H1 (cell line): ENCODE measurements at regions not wholly inside any gene's neighbourhood (a gene's known extent, or its start where the extent isn't known, plus 50 kb on each side); places are given as distances from the start of the nearest gene placed in this dataset.

Source experiments
- CTCF ChIA-PET: fragments of 300-600 bp; sonication (Branson Sonifier 250); formaldehyde crosslinking; loops from one replicate; lab custom pipeline; 2021; ENCODE audit not compliant: partially characterized antibody; lab: Charles Lee
- POLR2A ChIA-PET: fragments of 300-600 bp; sonication (Branson Sonifier 250); formaldehyde crosslinking; loops from one replicate; lab custom pipeline; 2021; ENCODE audit warnings: inconsistent platforms; ENCODE audit not compliant: partially characterized antibody; lab: Charles Lee
- DNase-seq, 2 experiments: peaks; one replicate each; pipeline versions ENCODE4 v3.0.0 to v3.0.0-alpha.2; 2010 to 2022; ENCODE audit warnings: low spot score in 2 of 2, low read depth in 1 of 2, mixed read lengths in 1 of 2
- FAIRE-seq: peaks from 2 replicates; lab custom pipeline; 2011; peaks lifted over from hg19 to GRCh38; lab: Jason Lieb, UNC
- H2AFZ ChIP-seq: 2 replicates; pipeline ENCODE4 v1.8.1; 2012; ENCODE audit warnings: low read length, inconsistent platforms
- H2AK5ac ChIP-seq: 2 replicates; pipeline ENCODE4 v1.6.1; 2013; ENCODE audit warnings: low read depth, low read length
- H2BK120ac ChIP-seq: replicated peaks from 2 replicates; pipeline ENCODE3; 2013; ENCODE audit warnings: low read depth, low read length, inconsistent platforms
- H2BK12ac ChIP-seq: 2 replicates; pipeline ENCODE4 v1.6.1; 2013; ENCODE audit warnings: low read depth, low read length
- H2BK15ac ChIP-seq: 2 replicates; pipeline ENCODE4 v1.6.1; 2013; ENCODE audit warnings: low read length
- H2BK20ac ChIP-seq: 2 replicates; pipeline ENCODE4 v1.6.1; 2013; ENCODE audit warnings: low read length
- H2BK5ac ChIP-seq: 2 replicates; pipeline ENCODE4 v1.6.1; 2013; ENCODE audit warnings: low read depth, low read length
- H3K14ac ChIP-seq: 2 replicates; pipeline ENCODE4 v1.6.1; 2013; ENCODE audit warnings: inconsistent platforms; ENCODE audit not compliant: insufficient read length
- H3K18ac ChIP-seq: 2 replicates; pipeline ENCODE4 v1.6.1; 2013; ENCODE audit warnings: low read length; ENCODE audit errors: extremely low read depth
- H3K23ac ChIP-seq: 2 replicates; pipeline ENCODE4 v1.6.1; 2013; ENCODE audit warnings: inconsistent platforms; ENCODE audit not compliant: insufficient read length
- H3K23me2 ChIP-seq: 2 replicates; pipeline ENCODE4 v1.6.1; 2013; ENCODE audit warnings: low read depth, low read length
- H3K27ac ChIP-seq: 2 replicates; pipeline ENCODE4 v1.6.1; 2011; ENCODE audit warnings: low read depth, low read length, inconsistent platforms
- H3K27me3 ChIP-seq, 4 experiments: replicated peaks in 1 of 4; 1 replicate in 1 of 4; 2 replicates in 3 of 4; pipeline versions ENCODE4 v1.6.1 to v1.8.1; 2011 to 2013; ENCODE audit warnings: low read length in 3 of 4, mild to moderate bottlenecking in 3 of 4, inconsistent platforms in 2 of 4, mixed read lengths in 2 of 4, moderate library complexity in 1 of 4; ENCODE audit not compliant: control insufficient read depth in 3 of 4, insufficient read depth in 3 of 4; ENCODE audit errors: extremely low read depth in 1 of 4
- H3K36me3 ChIP-seq, 4 experiments: 2 replicates each; pipeline versions ENCODE4 v1.6.1 to v1.8.1; 2011 to 2013; ENCODE audit warnings: mild to moderate bottlenecking in 4 of 4, low read length in 3 of 4, moderate library complexity in 2 of 4, control low read depth in 1 of 4, inconsistent platforms in 1 of 4; ENCODE audit not compliant: insufficient read depth in 4 of 4, control insufficient read depth in 2 of 4
- H3K4ac ChIP-seq: replicated peaks from 2 replicates; pipeline ENCODE3; 2013; ENCODE audit warnings: low read length, low read depth, mixed read lengths, inconsistent platforms; ENCODE audit not compliant: insufficient read length
- H3K4me1 ChIP-seq, 4 experiments: replicated peaks in 1 of 4; 1 replicate in 1 of 4; 2 replicates in 3 of 4; pipeline versions ENCODE4 v1.6.1 to v1.8.1; 2011 to 2013; ENCODE audit warnings: low read length in 3 of 4, inconsistent platforms in 2 of 4, mixed read lengths in 1 of 4; ENCODE audit not compliant: insufficient read depth in 4 of 4, control insufficient read depth in 3 of 4
- H3K4me2 ChIP-seq, 2 experiments: 2 replicates each; pipeline versions ENCODE4 v1.6.1 to v1.8.1; 2011 to 2013; ENCODE audit warnings: low read depth in 2 of 2, low read length in 2 of 2, control low read depth in 1 of 2, inconsistent platforms in 1 of 2, mild to moderate bottlenecking in 1 of 2; ENCODE audit not compliant: insufficient read depth in 1 of 2
- H3K4me3 ChIP-seq, 4 experiments: fragments of 200-600, 300-600 bp in 1 of 4; sonication (generic), shearing (Covaris generic), sonication (Bioruptor Twin) in 1 of 4; 2 replicates each; pipeline versions ENCODE4 v1.5.1 to v1.8.1; 2011 to 2016; ENCODE audit warnings: low read length in 4 of 4, low read depth in 3 of 4, control low read depth in 2 of 4, inconsistent platforms in 2 of 4, mild to moderate bottlenecking in 2 of 4, mixed read lengths in 1 of 4, moderate library complexity in 1 of 4; ENCODE audit not compliant: insufficient read depth in 2 of 4; ENCODE audit errors: extremely low read depth in 1 of 4
- H3K56ac ChIP-seq: replicated peaks from 2 replicates; pipeline ENCODE3; 2013; ENCODE audit warnings: low read depth, mild to moderate bottlenecking, mixed read lengths, low read length, inconsistent platforms; ENCODE audit not compliant: insufficient read length
- H3K79me1 ChIP-seq: 2 replicates; pipeline ENCODE4 v1.6.1; 2013; ENCODE audit warnings: low read depth, low read length, control low read depth
- H3K79me2 ChIP-seq, 2 experiments: 2 replicates each; pipeline versions ENCODE4 v1.6.1 to v1.8.1; 2012 to 2013; ENCODE audit warnings: low read length in 2 of 2, mild to moderate bottlenecking in 2 of 2, inconsistent platforms in 1 of 2; ENCODE audit not compliant: insufficient read depth in 2 of 2, control insufficient read depth in 1 of 2
- H3K9ac ChIP-seq, 4 experiments: replicated peaks in 1 of 4; 1 replicate in 1 of 4; 2 replicates in 3 of 4; pipeline versions ENCODE4 v1.6.1 to v1.8.1; 2011 to 2013; ENCODE audit warnings: low read depth in 3 of 4, low read length in 3 of 4, control low read depth in 2 of 4, mild to moderate bottlenecking in 2 of 4, moderate library complexity in 2 of 4, inconsistent platforms in 1 of 4; ENCODE audit errors: extremely low read depth in 1 of 4
- H3K9me3 ChIP-seq, 2 experiments: 2 replicates each; pipeline versions ENCODE4 v1.6.1 to v1.8.1; 2012 to 2013; ENCODE audit warnings: mild to moderate bottlenecking in 2 of 2, moderate library complexity in 2 of 2, control low read depth in 1 of 2, inconsistent platforms in 1 of 2, low read depth in 1 of 2, low read length in 1 of 2, mixed read lengths in 1 of 2; ENCODE audit not compliant: insufficient read depth in 2 of 2
- H4K20me1 ChIP-seq, 2 experiments: replicated peaks in 1 of 2; 2 replicates each; pipeline versions ENCODE3 to v1.8.1; 2011 to 2013; ENCODE audit warnings: inconsistent platforms in 2 of 2, low read length in 2 of 2, mild to moderate bottlenecking in 1 of 2; ENCODE audit not compliant: insufficient read depth in 2 of 2, control insufficient read depth in 1 of 2
- H4K5ac ChIP-seq: 2 replicates; pipeline ENCODE4 v1.6.1; 2013; ENCODE audit warnings: low read length, low read depth, mixed read lengths, inconsistent platforms; ENCODE audit not compliant: insufficient read length
- H4K8ac ChIP-seq: 2 replicates; pipeline ENCODE4 v1.8.0; 2013; ENCODE audit warnings: mild to moderate bottlenecking, moderate library complexity, low read length, inconsistent platforms; ENCODE audit not compliant: insufficient read depth; ENCODE audit errors: extremely low read depth
- H4K91ac ChIP-seq: replicated peaks from 2 replicates; pipeline ENCODE3; 2013; ENCODE audit warnings: low read length, mixed read lengths, inconsistent platforms; ENCODE audit not compliant: insufficient read length
- CBX8 ChIP-seq: fragments of 300-800, 300-1000 bp; sonication (generic); IDR thresholded peaks from 2 replicates; pipeline ENCODE4 v1.7.1; 2016; ENCODE audit warnings: low read depth, low read length, borderline replicate concordance
- EP300 ChIP-seq, 2 experiments: IDR thresholded peaks; 1 replicate in 1 of 2; 2 replicates in 1 of 2; pipeline ENCODE4 v1.6.1; 2011 to 2012; ENCODE audit warnings: low read depth in 2 of 2, low read length in 2 of 2, mild to moderate bottlenecking in 2 of 2, borderline replicate concordance in 1 of 2, inconsistent platforms in 1 of 2, moderate library complexity in 1 of 2
- GABPA ChIP-seq: IDR thresholded peaks from 2 replicates; pipeline ENCODE4 v1.6.1; 2011; ENCODE audit warnings: mild to moderate bottlenecking, low read length, moderate library complexity, borderline replicate concordance; ENCODE audit not compliant: insufficient read depth
- RAD21 ChIP-seq, 2 experiments: IDR thresholded peaks in 1 of 2; conservative IDR thresholded peaks in 1 of 2; 2 replicates each; pipeline ENCODE4 v1.6.1; 2011; ENCODE audit warnings: low read depth in 2 of 2, low read length in 2 of 2, improper control_type of control experiment in 1 of 2, inconsistent platforms in 1 of 2, mild to moderate bottlenecking in 1 of 2, moderate library complexity in 1 of 2
- TAF1 ChIP-seq: IDR thresholded peaks from 2 replicates; pipeline ENCODE4 v1.6.1; 2011; ENCODE audit warnings: mild to moderate bottlenecking, low read depth, low read length
- WGBS, 2 experiments: shearing (Covaris generic) in 1 of 2; methylation state at CpG; one replicate each; pipeline versions ENCODE4 v1.1.6 to v1.1.7; 2013 to 2015; ENCODE audit warnings: low lambda C conversion rate in 2 of 2, mixed read lengths in 2 of 2, inconsistent platforms in 1 of 2, low coverage in 1 of 2, missing lambda C conversion rate in 1 of 2; ENCODE audit not compliant: insufficient replicate concordance in 2 of 2, insufficient coverage in 1 of 2, insufficient read length in 1 of 2; ENCODE audit errors: extremely low coverage in 1 of 2, missing lambda C conversion rate in 1 of 2; 5-methylcytosine and 5-hydroxymethylcytosine counted together

DNA sequence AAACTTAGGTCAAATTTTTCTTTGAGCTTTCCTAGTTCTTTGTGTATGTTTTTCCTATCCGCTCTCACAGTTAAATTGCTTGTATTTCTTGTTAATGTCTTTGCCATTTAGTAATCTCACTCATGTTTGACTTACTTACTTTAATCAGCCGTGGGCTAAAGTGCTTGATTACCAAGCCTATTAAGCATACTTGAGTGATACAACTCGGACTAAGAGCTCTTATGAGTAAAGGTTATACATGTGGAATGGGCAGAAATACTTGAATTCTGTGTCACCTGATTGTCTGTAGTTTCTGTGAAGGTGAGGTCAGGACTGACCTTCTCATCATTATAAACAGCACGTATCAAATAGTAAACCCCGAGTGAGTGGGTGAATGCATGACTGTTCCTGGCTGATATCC, 664.5 kb downstream of the PDHA2 start:
- peak; percentile 45 for FAIRE-seq

More for the DNA sequence above, 664.5 kb downstream of the PDHA2 start:
- Histone ChIP-seq H3K4me2 (no peak overlapping the region), H3K27ac (no peak overlapping the region), H3K4ac (no peak overlapping the region), H3K14ac (no peak overlapping the region), H3K23ac (no peak overlapping the region), H4K8ac (no peak overlapping the region), H3K4me1 (no peaks in the 10 kb centered on the region), H4K91ac (no peak overlapping the region), H3K9me3 (no peaks in the 10 kb centered on the region), H3K36me3 (no peaks in the 10 kb centered on the region), H4K20me1 (no peaks in the 10 kb centered on the region), H3K27me3 (no peaks in the 10 kb centered on the region), H3K23me2 (no peaks in the 10 kb centered on the region), H3K56ac (no peak overlapping the region), H2BK12ac (no peak overlapping the region), H3K79me1 (no peaks in the 10 kb centered on the region), H3K18ac (no peak overlapping the region), H3K9ac (no peak overlapping the region), H3K79me2 (no peaks in the 10 kb centered on the region), H2BK20ac (no peak overlapping the region), H2AFZ (no peak overlapping the region), H3K4me3 (no peak overlapping the region), H4K5ac (no peak overlapping the region), H2BK15ac (no peak overlapping the region), H2AK5ac (no peak overlapping the region), H2BK5ac (no peak overlapping the region), H2BK120ac (no peak overlapping the region)
- POLR2A ChIA-PET, result no interaction called here
- WGBS, 2 experiments, result 88% methylated on average over 5 of the region's 5 CpGs; no CpG with 5 or more reads in 1 of the 2 experiments
- TF ChIP-seq TAF1 (no peak), RAD21 (IDR thresholded peaks at IDR 0.05 in 1 of 2, conservative IDR thresholded peaks at IDR 0.05 in 1 of 2; ENCODE audit: low read depth in 2 of 2, low read length in 2 of 2) (no peak), GABPA (no peak), EP300 (IDR thresholded peaks at IDR 0.05; ENCODE audit: borderline replicate concordance in 1 of 2, low read depth in 2 of 2, low read length in 2 of 2) (no peak), CBX8 (no peak)
- CTCF ChIA-PET, result no interaction called here
- no peak for DNase-seq
